HK-2 (cell line): ENCODE measurements at regions not wholly inside any gene's neighbourhood (a gene's known extent, or its start where the extent isn't known, plus 50 kb on each side); places are given as distances from the start of the nearest gene placed in this dataset.

Experiments used
- DNase-seq: peaks from one replicate; pipeline ENCODE4 v3.0.0-alpha.2; 2018; ENCODE audit not compliant: unreplicated experiment

GRCh38 chr14:49527221-49527620, 59.0 kb downstream of the RPS29 start:
- no peak for DNase-seq

DNA sequence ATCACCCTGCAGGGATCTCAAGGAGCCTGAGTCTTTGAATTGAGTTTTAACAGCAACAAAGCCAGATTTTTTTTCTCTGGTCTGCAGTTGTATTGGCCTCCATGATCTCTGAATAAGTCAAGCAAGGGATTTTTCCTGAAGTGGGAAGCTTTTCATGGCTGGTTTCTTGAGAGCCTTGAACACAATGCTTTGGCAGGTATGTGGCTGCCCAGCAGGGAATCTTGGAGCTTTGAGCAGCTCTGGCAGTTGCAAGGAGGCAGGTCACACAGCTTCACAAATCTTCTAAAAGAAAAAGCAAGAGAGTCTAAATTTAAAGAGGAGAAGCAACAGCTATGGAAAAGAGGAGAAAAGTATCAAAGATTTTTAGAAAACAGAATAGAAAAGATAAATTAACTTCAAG, 60.1 kb downstream of the RPS29 start:
- no peak for DNase-seq

DNA sequence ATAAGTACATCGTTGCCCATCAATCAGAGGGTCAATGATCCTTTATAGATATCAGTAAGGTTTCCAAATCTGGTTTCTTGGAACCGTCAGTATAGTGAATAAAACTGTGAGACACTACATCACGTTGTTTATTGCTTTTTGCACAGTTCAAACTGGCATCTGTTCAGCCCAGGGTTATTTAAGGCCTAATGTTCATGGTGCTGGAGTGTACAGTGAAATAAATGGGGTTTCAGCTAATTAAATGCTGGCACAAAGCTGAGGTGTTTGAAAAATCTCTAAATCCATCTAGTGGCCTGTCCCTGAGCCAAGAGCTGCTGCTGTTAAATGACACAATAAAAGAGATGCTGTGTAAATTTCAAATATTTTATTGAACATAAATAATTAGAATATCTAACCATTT, 69.9 kb downstream of the RPS29 start:
- DNase-seq, result no peak

DNA sequence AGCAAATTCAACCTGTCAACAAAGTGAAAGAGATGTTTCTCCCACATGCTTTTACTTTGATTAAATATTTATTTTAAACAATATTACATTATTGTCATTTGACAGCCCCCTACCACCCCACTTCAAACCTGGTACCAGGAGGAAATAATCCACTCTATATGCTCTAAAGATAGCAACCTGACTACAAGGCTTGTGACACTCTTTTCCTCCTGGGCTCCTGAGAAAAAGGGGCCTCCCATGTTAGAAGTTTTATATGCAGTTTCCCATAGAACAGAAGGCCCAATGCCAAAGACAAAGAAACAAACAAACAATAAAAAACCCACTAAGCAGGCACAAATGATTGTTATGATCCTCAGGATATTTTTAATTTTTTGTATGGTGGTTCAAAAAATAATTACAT, 73.6 kb downstream of the RPS29 start:
- no peak for DNase-seq

DNA sequence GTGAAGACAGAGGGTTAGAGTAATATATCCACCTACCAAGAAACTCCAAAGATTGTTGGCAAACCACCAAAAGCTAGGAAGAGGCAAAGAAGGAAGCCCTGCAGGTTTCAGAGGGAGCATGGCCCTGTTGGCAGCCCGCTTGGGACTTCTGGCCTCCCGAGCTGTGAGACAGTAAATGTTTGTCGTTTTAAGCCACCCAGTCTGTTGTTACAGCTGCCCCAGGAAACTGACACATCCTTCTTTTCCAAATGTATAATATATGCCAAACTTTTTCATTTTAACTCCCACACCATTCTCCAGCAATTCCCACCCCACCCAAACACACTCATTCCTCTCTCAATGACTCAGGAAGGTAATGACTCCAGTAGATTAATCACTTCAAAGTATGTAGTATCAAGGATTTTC, 74.0 kb downstream of the RPS29 start:
- DNase-seq, result no peak

GRCh38 chr14:49508124-49508523, 78.1 kb downstream of the RPS29 start:
- no peak for DNase-seq

- no peak for DNase-seq
These were observed 79.5 kb downstream of the RPS29 start for GRCh38 chr14:49506650-49507049.

GRCh38 chr14:49505041-49505766, 81.0 kb downstream of the RPS29 start:
- DNase-seq, result no peak

DNA sequence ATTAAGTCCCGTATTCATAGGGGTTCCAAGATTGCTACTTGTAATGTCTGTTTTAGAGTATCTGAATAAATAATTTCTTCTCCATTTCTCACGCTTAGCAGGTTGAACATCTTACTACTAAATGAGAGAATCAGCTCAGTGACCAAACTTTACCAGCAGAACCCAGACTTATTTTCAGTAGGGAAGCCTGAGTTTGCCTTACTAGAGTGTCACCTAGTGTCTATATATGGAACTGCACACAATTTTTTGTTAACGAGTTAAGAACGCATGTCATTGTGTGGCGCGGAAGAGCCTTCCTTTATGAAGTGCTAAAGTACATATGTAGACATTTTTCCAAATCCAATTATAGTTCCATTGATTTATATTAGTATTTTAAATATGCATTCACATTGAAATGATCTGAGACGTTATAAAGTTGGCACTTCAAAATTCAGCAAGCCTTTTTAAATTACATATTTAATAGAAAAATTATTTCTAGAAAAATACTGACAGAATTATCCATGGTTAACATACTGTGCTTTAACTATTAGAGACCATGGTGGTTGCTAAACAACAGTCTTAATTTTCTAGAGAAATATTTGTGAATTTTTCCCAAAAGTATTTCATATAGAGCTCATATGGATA, 88.3 kb downstream of the RPS29 start:
- DNase-seq, result peak; percentile 1

GRCh38 chr14:49497267-49497666, 88.9 kb downstream of the RPS29 start:
- no peak for DNase-seq

- no peak for DNase-seq
These were observed 91.3 kb downstream of the RPS29 start for GRCh38 chr14:49494836-49495235.

GRCh38 chr14:49493557-49493956, 92.6 kb downstream of the RPS29 start:
- no peak for DNase-seq

GRCh38 chr14:49492151-49492550, 94.0 kb downstream of the RPS29 start:
- no peak for DNase-seq

- no peak for DNase-seq
These were observed 96.8 kb downstream of the RPS29 start for GRCh38 chr14:49489341-49489740.

DNA sequence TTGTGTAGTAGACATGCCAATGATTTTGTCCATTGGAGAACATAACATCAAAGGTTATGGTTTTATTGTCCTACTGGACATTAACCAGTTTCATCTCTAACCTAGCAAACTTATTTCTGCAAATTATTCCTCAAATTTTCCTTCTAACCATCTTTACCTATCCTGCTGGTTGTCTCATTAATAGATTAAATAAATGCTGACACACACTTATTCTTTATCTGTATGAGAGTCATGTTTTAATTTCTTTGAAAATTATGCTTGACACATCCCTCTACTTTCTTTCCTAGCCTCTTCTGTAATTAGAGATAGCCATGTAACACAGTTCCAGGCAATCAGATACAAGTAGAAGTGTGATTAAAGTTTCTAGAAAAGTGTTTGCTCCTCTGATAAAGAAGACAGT, 98.9 kb downstream of the RPS29 start:
- DNase-seq, result no peak

DNA sequence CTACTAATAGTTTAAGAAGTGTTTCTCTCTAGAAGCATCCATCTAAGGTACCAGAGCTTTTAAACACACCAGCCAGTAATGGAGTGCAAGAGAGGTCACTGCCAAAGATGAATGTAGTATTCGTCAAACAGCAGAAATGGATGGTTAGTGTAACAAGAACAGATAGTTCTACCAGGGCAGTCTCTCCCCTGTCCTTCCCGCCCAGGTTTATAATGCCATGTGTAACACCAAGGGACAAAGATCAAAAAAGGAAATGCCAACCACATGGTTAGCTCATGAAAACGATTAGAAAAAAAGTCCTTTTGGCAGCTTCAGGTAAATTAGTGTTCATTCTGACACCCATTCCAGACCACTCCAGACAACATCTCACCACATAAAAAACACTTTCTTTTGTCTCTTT, 100.9 kb downstream of the RPS29 start:
- DNase-seq, result no peak

DNA sequence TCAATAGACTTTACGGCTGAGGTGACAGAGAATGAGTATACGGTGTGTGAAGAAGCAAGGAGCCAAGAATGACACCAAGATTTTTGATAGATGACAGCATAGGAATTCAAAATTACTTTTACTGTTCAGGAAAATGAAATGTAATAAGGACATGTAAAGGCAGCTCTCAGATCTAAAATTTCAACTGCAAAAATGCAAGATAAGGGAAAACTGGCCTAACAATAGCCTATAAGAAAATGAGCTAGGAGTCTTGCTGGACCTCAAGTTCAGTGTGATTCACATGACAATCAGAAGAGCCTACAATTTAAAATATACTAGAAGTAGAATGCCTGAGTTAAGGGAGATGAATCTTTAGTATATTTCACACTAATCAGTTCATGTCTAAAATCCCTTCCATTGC, 102.0 kb downstream of the RPS29 start:
- no peak for DNase-seq

DNA sequence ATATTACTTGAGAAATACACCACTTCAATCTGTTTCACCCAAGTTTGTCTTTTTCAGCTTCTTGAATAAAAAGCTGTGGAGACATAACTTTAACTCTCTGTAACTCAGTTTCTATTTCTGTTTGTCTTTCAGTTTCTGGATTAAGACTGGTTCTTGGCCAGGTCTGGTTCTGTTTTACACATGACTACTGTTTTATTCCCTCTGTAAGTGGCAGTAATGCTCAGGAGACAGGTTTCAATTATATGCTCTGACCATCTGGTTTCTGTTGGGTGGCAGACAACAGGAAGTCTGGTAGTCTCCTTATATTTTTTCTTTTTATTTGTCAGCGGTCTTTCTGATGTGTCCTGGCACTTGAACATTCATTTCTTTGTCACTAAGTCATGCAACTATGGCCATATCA, 102.9 kb downstream of the RPS29 start:
- no peak for DNase-seq

DNA sequence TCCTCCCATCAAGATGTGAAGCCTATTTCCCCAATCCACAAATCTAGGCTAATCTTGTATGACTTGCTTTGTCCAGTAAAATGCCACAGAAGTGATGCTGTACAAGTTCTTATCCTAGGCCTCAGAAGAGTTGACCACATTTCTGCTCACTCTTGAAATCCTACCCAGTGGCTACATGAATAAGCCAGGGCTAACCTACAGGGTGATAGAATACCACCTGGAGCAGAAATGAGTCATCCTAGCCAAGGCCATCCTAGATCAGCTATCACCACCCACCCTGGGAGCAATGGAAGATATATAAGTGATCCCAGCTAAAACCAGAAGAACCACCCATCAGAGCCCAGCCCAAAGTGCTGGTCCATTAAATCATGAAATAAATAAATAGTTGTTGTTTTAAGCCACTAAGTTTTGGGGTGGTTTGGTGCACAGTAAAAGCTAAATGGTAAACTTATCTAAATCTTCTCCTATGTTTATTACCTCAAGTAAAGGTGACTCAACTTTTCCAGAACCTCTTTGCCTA, 105.1 kb downstream of the RPS29 start:
- DNase-seq, result no peak

DNA sequence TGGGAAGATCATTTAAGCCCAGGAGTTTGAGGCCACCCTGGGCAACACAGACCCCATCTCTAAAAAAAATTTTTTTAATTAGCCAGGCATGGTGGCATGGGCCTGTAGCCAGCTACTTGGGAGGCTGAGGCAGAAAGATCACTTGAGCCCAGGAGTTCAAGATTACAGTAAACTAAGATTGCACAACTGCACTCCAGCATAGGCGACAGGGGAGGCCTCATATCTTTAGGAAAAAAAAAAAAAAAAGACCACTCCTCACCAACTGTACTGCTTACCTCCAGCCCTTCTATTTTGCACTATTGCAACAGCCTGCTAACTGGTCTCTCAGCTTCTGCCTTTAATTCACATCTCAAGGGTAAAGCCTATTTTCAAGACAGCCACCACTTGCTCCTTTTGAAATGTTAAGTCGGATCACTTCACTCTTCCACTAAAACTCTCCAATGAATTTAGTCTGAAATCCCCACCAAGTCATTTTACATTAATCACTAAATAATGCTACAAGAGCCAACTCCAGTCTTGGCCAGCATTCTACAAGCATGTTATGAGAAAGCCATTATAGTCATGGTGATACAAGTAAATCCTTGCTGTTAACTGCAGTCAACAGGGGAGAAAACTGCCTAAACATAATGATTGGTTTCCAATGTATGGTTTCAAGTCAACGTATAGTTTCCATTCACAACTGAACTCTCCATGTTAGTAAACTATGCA, 106.0 kb downstream of the RPS29 start:
- no peak for DNase-seq

DNA sequence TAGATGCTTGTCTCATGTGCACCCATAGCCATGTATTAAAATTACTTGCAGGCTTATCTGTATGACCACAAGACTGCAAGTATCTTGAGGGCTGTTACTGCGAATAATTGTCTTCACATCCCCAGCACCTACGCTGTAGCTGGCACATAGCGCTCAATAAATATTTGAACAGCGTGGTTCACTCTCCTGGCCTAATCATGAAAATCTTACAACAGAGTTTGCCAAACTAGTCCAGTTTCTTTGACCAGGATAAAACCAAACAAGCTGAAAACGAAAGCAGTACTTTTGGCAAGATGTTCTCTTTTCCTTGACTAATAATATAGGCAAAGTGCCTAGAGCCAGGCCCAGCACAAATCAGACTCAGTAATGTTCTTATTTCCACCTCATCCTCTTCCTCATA, 106.7 kb downstream of the RPS29 start:
- DNase-seq, result no peak

GRCh38 chr14:49478784-49479183, 107.4 kb downstream of the RPS29 start:
- DNase-seq, result no peak

GRCh38 chr14:49467091-49467490, 119.1 kb downstream of the RPS29 start:
- no peak for DNase-seq
